Skeletal muscle cell (primary cell): ENCODE measurements at regions not wholly inside any gene's neighbourhood (a gene's known extent, or its start where the extent isn't known, plus 50 kb on each side); places are given as distances from the start of the nearest gene placed in this dataset.

ENCODE experiments used
- DNase-seq: peaks from one replicate; pipeline ENCODE4 v3.0.0-alpha.2; 2010; ENCODE audit warnings: low read depth
- H3K4me3 ChIP-seq: 2 replicates; pipeline ENCODE4 v1.5.1; 2011; ENCODE audit warnings: low read depth, mild to moderate bottlenecking, control low read depth, low read length, moderate library complexity

- no peak for DNase-seq
- H3K4me3 ChIP-seq: no peak overlapping the region
Measured at GRCh38 chr22:22105364-22105763, 122.8 kb upstream of the TOP3B start.

GRCh38 chr22:22103078-22103875, 120.7 kb upstream of the TOP3B start:
- no peak for DNase-seq
- H3K4me3 ChIP-seq: no peak overlapping the region

- no peak overlapping the region for H3K4me3 ChIP-seq
- no peak for DNase-seq
Measured at GRCh38 chr22:22099833-22100812, 117.5 kb upstream of the TOP3B start.

- H3K4me3 ChIP-seq: no peak overlapping the region
- no peak for DNase-seq
Measured at GRCh38 chr22:22099194-22099486, 116.6 kb upstream of the TOP3B start.

GRCh38 chr22:22098457-22099193, 116.0 kb upstream of the TOP3B start:
- DNase-seq: no peak
- H3K4me3 ChIP-seq: no peak overlapping the region

- no peak overlapping the region for H3K4me3 ChIP-seq
- no peak for DNase-seq
Measured at GRCh38 chr22:22097727-22098228, 115.2 kb upstream of the TOP3B start.

GRCh38 chr22:22094921-22095320, 112.3 kb upstream of the TOP3B start:
- no peak for DNase-seq
- no peak overlapping the region for H3K4me3 ChIP-seq

- no peak for DNase-seq
- no peak overlapping the region for H3K4me3 ChIP-seq
Measured at GRCh38 chr22:22094514-22094913, 111.9 kb upstream of the TOP3B start.

GRCh38 chr22:22093743-22094142, 111.2 kb upstream of the TOP3B start:
- H3K4me3 ChIP-seq: no peak overlapping the region
- no peak for DNase-seq

- DNase-seq: no peak
- H3K4me3 ChIP-seq: no peak overlapping the region
Measured at GRCh38 chr22:22092974-22093373, 110.4 kb upstream of the TOP3B start.

- H3K4me3 ChIP-seq: no peak overlapping the region
- DNase-seq: no peak
Measured at GRCh38 chr22:22092101-22092500, 109.5 kb upstream of the TOP3B start.

GRCh38 chr22:22091400-22091878, 108.9 kb upstream of the TOP3B start:
- DNase-seq: no peak
- H3K4me3 ChIP-seq: no peak overlapping the region

- H3K4me3 ChIP-seq: no peak overlapping the region
- no peak for DNase-seq
Measured at GRCh38 chr22:22090650-22091399, 108.2 kb upstream of the TOP3B start.

- DNase-seq: no peak
- H3K4me3 ChIP-seq: no peak overlapping the region
Measured at GRCh38 chr22:22089459-22090308, 107.1 kb upstream of the TOP3B start.

GRCh38 chr22:22088658-22089458, 106.3 kb upstream of the TOP3B start:
- DNase-seq: no peak
- no peak overlapping the region for H3K4me3 ChIP-seq

- no peak overlapping the region for H3K4me3 ChIP-seq
- no peak for DNase-seq
Measured at GRCh38 chr22:22087854-22088657, 105.5 kb upstream of the TOP3B start.
